Vagina (tissue), 2 donors: ENCODE measurements at regions not wholly inside any gene's neighbourhood (a gene's known extent, or its start where the extent isn't known, plus 50 kb on each side); places are given as distances from the start of the nearest gene placed in this dataset.

ENCODE experiments used
- POLR2A ChIP-seq, 2 donors: fragments of 450-650 bp; IDR thresholded peaks; one replicate each; pipeline ENCODE4 v1.6.1; 2017; ENCODE audit warnings: antibody characterized with exemption in 2 of 2, mild to moderate bottlenecking in 2 of 2, moderate library complexity in 2 of 2
- TF ChIP-seq, protein P1 (sequence below), 3 experiments: fragments of 450-650 bp in 2 of 3; fragments of 200-600 bp in 1 of 3; sonication (generic) in 1 of 3; IDR thresholded peaks; one replicate each; pipeline ENCODE4 v1.5.1; 2017 to 2019; ENCODE audit warnings: antibody characterized with exemption in 3 of 3, mild to moderate bottlenecking in 2 of 3, moderate library complexity in 2 of 3

DNA sequence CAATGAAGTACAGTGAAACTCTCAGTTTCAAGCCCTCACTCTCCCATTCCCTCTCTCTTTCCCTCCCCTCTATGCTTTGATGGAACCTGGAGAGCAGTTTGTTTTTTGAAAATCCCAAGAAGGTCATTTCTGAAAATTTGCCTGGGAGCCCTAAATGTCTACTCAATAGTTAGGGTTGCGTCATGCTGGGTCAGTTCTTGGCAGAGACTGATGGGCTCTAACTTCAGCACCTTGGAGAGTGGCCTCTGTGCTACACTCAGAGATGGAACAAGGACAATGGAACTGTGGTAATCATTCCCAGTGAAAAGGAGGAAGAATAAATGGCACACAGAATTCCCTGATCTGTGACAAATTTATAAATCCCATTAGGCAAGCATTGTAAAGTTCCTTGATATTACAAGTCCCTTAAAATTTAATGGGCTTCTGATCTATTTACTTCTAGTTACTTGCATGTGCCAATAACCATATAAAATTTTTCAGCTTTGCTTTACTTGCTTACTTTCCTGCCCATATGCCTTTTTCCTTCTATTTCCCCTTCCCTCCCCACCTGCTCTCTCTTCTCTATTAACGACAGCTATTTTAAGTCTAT is 182.9 kb upstream of the KCND3 start:
- no peak for TF ChIP-seq POLR2A (IDR thresholded peaks at IDR 0.05)
- TF ChIP-seq, protein P1, sequence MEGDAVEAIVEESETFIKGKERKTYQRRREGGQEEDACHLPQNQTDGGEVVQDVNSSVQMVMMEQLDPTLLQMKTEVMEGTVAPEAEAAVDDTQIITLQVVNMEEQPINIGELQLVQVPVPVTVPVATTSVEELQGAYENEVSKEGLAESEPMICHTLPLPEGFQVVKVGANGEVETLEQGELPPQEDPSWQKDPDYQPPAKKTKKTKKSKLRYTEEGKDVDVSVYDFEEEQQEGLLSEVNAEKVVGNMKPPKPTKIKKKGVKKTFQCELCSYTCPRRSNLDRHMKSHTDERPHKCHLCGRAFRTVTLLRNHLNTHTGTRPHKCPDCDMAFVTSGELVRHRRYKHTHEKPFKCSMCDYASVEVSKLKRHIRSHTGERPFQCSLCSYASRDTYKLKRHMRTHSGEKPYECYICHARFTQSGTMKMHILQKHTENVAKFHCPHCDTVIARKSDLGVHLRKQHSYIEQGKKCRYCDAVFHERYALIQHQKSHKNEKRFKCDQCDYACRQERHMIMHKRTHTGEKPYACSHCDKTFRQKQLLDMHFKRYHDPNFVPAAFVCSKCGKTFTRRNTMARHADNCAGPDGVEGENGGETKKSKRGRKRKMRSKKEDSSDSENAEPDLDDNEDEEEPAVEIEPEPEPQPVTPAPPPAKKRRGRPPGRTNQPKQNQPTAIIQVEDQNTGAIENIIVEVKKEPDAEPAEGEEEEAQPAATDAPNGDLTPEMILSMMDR (IDR thresholded peaks at IDR 0.05) = no peak
